LNCaP clone FGC (cell line): ENCODE measurements at regions not wholly inside any gene's neighbourhood (a gene's known extent, or its start where the extent isn't known, plus 50 kb on each side); places are given as distances from the start of the nearest gene placed in this dataset.
A peak's percentile ranks its signal among the peaks of the same experiment; 100 is the strongest.
"Not testable (repeated sequence)": the region's sequence is repeated elsewhere in the genome, so short reads cannot be mapped to it uniquely, and the experiment has no call there.

Experiments
- DNase-seq: peaks from one replicate; pipeline ENCODE4 v3.0.0-alpha.2; 2011; ENCODE audit warnings: low read depth
- H3K4me3 ChIP-seq: 2 replicates; pipeline ENCODE4 v1.5.1; 2011; ENCODE audit warnings: mild to moderate bottlenecking, low read depth, low read length, control low read depth
- CTCF ChIP-seq: IDR thresholded peaks from 2 replicates; pipeline ENCODE4 v1.5.1; 2012; ENCODE audit warnings: mild to moderate bottlenecking; ENCODE audit not compliant: control insufficient read depth, insufficient read depth; ENCODE audit errors: extremely low read depth

DNA sequence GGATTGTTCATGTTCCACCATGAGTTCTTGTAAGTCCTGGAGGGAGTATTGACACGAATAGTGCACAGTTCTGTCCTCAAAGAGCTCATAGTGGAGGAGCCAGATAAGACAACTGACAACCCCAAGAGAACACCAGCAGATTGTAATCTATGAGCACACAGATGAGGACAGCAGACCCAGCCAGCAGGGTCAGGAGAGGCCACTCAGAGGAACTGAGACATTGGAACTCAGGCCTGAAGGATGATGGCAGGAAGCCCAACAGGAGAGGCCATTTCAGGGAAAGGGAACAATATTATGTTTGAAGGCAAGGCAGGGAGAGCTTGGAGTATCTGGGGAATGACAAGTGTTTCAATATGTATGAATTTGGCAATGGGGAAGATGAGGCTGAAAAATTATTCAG, 63.7 kb upstream of the IPO5 start:
- no peak overlapping the region for H3K4me3 ChIP-seq
- TF ChIP-seq CTCF, result no peak
- peak; percentile 43 for DNase-seq

- no peak overlapping the region for H3K4me3 ChIP-seq
- no peak for TF ChIP-seq CTCF
- no peak for DNase-seq
These were observed 62.9 kb upstream of the IPO5 start for GRCh38 chr13:97890573-97890972.

- H3K4me3 ChIP-seq, DNase-seq: not testable (repeated sequence)
These were observed 61.5 kb upstream of the IPO5 start for GRCh38 chr13:97891964-97892363.

GRCh38 chr13:97892717-97893116, 60.8 kb upstream of the IPO5 start:
- no peak overlapping the region for H3K4me3 ChIP-seq
- no peak for TF ChIP-seq CTCF
- DNase-seq, result no peak

DNA sequence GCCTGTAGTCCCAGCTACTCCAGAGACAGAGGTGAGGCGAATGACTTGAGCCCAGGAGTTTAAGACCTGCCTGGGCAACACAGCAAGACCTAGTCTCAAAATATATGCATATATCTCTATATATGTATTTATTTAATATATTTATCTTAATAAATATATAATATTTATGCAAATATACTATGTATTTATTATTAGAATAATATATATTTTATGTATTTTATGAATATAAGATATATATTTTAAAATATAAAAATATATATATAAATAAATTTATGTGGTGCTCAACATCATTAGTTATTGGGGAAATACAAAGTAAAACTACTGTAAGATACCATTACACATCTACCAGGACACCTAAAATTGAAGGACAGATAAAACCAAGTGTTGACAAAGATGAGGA, 58.1 kb upstream of the IPO5 start:
- H3K4me3 ChIP-seq, result no peak overlapping the region
- TF ChIP-seq CTCF, result no peak
- no peak for DNase-seq

DNA sequence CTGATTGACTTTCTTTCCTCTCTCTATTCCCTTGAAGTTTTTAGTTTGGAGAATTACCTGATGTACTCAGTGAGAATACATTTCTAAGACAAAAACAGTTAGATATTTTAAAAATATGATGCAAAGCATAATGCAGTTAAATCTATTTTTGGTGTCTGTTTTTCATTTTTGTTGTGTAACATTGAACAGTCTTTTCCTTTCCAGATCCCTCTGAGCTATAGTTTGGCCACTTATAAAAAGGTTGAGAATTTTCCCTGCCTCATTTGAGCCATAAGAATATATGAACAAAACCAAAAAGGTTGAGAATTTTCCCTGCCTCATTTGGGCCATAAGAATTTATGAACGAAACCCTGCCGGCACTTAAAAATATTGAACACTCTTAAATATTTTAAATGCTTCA, 57.0 kb upstream of the IPO5 start:
- no peak for TF ChIP-seq CTCF

DNA sequence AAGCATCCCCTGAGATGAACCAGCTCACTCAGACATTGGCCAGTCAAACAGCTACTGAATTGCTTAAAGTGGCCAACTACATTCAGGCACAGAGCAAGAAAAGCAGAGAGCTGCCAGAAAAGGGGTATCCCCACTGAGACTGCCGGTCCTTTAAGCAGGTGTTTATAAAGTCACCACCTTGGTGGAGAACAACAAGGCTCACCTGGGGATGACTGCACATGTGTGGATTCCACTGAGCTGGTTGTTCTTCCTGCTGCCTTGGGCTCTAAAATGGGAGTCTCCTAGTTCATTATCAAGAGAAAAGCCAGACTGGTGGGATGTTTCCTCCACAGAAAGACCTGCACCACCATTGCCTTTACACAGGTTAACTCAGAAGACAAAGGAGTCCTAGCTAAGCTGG, 51.8 kb upstream of the IPO5 start:
- DNase-seq, result no peak
- TF ChIP-seq CTCF, result no peak

More for the DNA sequence above, 57.0 kb upstream of the IPO5 start:
- no peak for DNase-seq
- no peak overlapping the region for H3K4me3 ChIP-seq

More for the DNA sequence above, 51.8 kb upstream of the IPO5 start:
- no peak overlapping the region for H3K4me3 ChIP-seq
